Neural cell (in vitro differentiated cells): ENCODE measurements at regions not wholly inside any gene's neighbourhood (a gene's known extent, or its start where the extent isn't known, plus 50 kb on each side); places are given as distances from the start of the nearest gene placed in this dataset.

Experiments
- H2AFZ ChIP-seq: fragments of 200-600, 300-800 bp; sonication (generic), shearing (Covaris generic); 2 replicates; pipeline ENCODE4 v1.6.0; 2014; ENCODE audit warnings: low read depth, mild to moderate bottlenecking, antibody characterized with exemption, low read length, moderate library complexity
- H3F3A ChIP-seq: fragments of 200-600 bp; shearing (Covaris generic); 2 replicates; pipeline ENCODE4 v1.6.1; 2016; ENCODE audit warnings: mild to moderate bottlenecking, moderate library complexity, mixed read lengths, antibody characterized with exemption, low read length; ENCODE audit not compliant: insufficient read depth, poor library complexity, severe bottlenecking
- H3K27ac ChIP-seq: fragments of 200-600, 300-800 bp; sonication (generic), shearing (Covaris generic); 2 replicates; pipeline ENCODE4 v1.5.1; 2014; ENCODE audit warnings: mild to moderate bottlenecking, low read length, moderate library complexity
- H3K27me3 ChIP-seq: fragments of 300-800, 200-600 bp; sonication (generic), shearing (Covaris generic); 2 replicates; pipeline ENCODE4 v1.6.0; 2014; ENCODE audit warnings: mild to moderate bottlenecking, low read depth, low read length, moderate library complexity; ENCODE audit not compliant: insufficient read depth
- H3K36me3 ChIP-seq: fragments of 300-800, 200-600 bp; sonication (generic), shearing (Covaris generic); 2 replicates; pipeline ENCODE4 v1.5.1; 2014; ENCODE audit warnings: mild to moderate bottlenecking, antibody characterized with exemption, low read length, moderate library complexity; ENCODE audit not compliant: insufficient read depth
- H3K4me2 ChIP-seq: fragments of 300-800, 200-600 bp; sonication (generic), shearing (Covaris generic); 2 replicates; pipeline ENCODE4 v1.6.0; 2014; ENCODE audit warnings: mild to moderate bottlenecking, low read length
- H3K4me3 ChIP-seq: fragments of 300-800, 200-600 bp; sonication (generic), shearing (Covaris generic); 2 replicates; pipeline ENCODE4 v1.5.1; 2014; ENCODE audit warnings: mild to moderate bottlenecking, low read length, moderate library complexity
- H3K79me2 ChIP-seq: fragments of 200-600 bp; shearing (Covaris generic); replicated peaks from 2 replicates; pipeline ENCODE4 v1.6.0; 2014; ENCODE audit warnings: mild to moderate bottlenecking, low read length, moderate library complexity; ENCODE audit not compliant: insufficient read depth
- H3K9ac ChIP-seq: fragments of 300-800, 200-600 bp; sonication (generic), shearing (Covaris generic); 2 replicates; pipeline ENCODE4 v1.6.1; 2016; ENCODE audit warnings: mild to moderate bottlenecking, low read length, mixed read lengths
- H3K9me2 ChIP-seq: fragments of 200-600 bp; shearing (Covaris generic); 2 replicates; pipeline ENCODE4 v1.6.1; 2016; ENCODE audit warnings: mild to moderate bottlenecking, low read length, mixed read lengths; ENCODE audit not compliant: insufficient read depth
- H3K9me3 ChIP-seq: fragments of 200-600, 300-800 bp; sonication (generic), shearing (Covaris generic); 2 replicates; pipeline ENCODE4 v1.6.1; 2016; ENCODE audit warnings: mild to moderate bottlenecking, mixed run types, low read length, moderate library complexity, mixed read lengths
- H4K20me1 ChIP-seq: fragments of 200-600 bp; shearing (Covaris generic); 2 replicates; pipeline ENCODE4 v1.6.1; 2016; ENCODE audit warnings: mild to moderate bottlenecking, mixed run types; ENCODE audit not compliant: insufficient read depth
- EP300 ChIP-seq: fragments of 450-650 bp; conservative IDR thresholded peaks from 2 replicates; pipeline ENCODE4 v1.6.1; 2014; ENCODE audit warnings: antibody characterized with exemption, mild to moderate bottlenecking, moderate library complexity; ENCODE audit not compliant: poor library complexity, severe bottlenecking
- EZH2 ChIP-seq: fragments of 200-600, 300-800 bp; shearing (Covaris generic), sonication (generic); IDR thresholded peaks from 2 replicates; pipeline ENCODE4 v1.6.1; 2014; ENCODE audit warnings: antibody characterized with exemption, low read length, borderline replicate concordance, mild to moderate bottlenecking; ENCODE audit not compliant: insufficient read depth, poor library complexity, severe bottlenecking
- MXI1 ChIP-seq: fragments of 450-650 bp; conservative IDR thresholded peaks from 2 replicates; pipeline ENCODE4 v1.6.1; 2014; ENCODE audit warnings: antibody characterized with exemption, mild to moderate bottlenecking; ENCODE audit not compliant: poor library complexity, severe bottlenecking
- POLR2AphosphoS5 ChIP-seq: IDR thresholded peaks from 2 replicates; pipeline ENCODE4 v1.6.1; 2012
- RAD21 ChIP-seq: fragments of 450-650 bp; conservative IDR thresholded peaks from 2 replicates; pipeline ENCODE4 v1.6.1; 2014; ENCODE audit warnings: antibody characterized with exemption, mild to moderate bottlenecking, moderate library complexity
- REST ChIP-seq: IDR thresholded peaks from 2 replicates; pipeline ENCODE4 v1.6.1; 2012; ENCODE audit warnings: borderline replicate concordance
- SMC3 ChIP-seq: fragments of 450-650 bp; conservative IDR thresholded peaks from 2 replicates; pipeline ENCODE4 v1.6.1; 2014; ENCODE audit warnings: antibody characterized with exemption, mild to moderate bottlenecking, moderate library complexity; ENCODE audit not compliant: poor library complexity
- TAF1 ChIP-seq: IDR thresholded peaks from 2 replicates; pipeline ENCODE4 v1.6.1; 2012; ENCODE audit warnings: low read depth
- TF ChIP-seq, protein P1 (sequence below): fragments of 450-650 bp; IDR thresholded peaks from 2 replicates; pipeline ENCODE4 v1.5.1; 2014; ENCODE audit warnings: antibody characterized with exemption, mild to moderate bottlenecking, moderate library complexity; ENCODE audit not compliant: poor library complexity, severe bottlenecking

DNA sequence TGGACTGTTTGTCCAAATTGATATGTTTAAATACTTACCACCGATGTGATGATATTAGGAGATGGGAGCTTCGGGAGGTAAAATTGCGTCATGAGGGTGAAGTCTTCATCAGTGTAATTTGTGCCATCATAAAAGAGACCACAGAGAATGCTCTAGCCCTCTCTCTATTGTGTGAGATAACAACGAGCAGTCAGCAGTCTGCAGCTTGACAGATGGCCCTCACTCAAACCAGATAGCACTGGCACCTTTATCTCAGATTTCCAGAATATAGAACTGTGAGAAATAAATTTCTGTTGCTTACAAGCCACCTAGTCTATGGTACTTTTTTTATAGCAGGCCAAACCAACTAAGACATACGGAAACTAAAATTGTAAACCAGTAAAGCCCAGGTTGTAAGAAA, 1718.9 kb upstream of the MIR17HG start:
- Histone ChIP-seq H3K27ac (no peak overlapping the region), H3K4me3 (no peak overlapping the region), H3K4me2 (no peak overlapping the region), H4K20me1 (no peaks in the 10 kb centered on the region), H3F3A (no peaks in the 10 kb centered on the region), H2AFZ (no peak overlapping the region), H3K9me3 (no peaks in the 10 kb centered on the region), H3K79me2 (no peaks in the 10 kb centered on the region), H3K9ac (no peak overlapping the region), H3K27me3 (no peaks in the 10 kb centered on the region), H3K9me2 (no peaks in the 10 kb centered on the region), H3K36me3 (no peaks in the 10 kb centered on the region)
- TF ChIP-seq REST, result no peak
- no peak for TF ChIP-seq EZH2
- no peak for TF ChIP-seq EP300
- no peak for TF ChIP-seq POLR2AphosphoS5

- H3K27ac ChIP-seq, result no peak overlapping the region
- H3K27me3 ChIP-seq, result no peaks in the 10 kb centered on the region
- no peak overlapping the region for H3K4me2 ChIP-seq
- H3K79me2 ChIP-seq, result no peaks in the 10 kb centered on the region
- H3K4me3 ChIP-seq, result no peak overlapping the region
- no peaks in the 10 kb centered on the region for H3F3A ChIP-seq
- H3K9me3 ChIP-seq, result no peaks in the 10 kb centered on the region
- no peak for TF ChIP-seq TAF1
- TF ChIP-seq EP300, result no peak
- TF ChIP-seq EZH2, result no peak
- TF ChIP-seq MXI1, result no peak
- TF ChIP-seq, protein P1, sequence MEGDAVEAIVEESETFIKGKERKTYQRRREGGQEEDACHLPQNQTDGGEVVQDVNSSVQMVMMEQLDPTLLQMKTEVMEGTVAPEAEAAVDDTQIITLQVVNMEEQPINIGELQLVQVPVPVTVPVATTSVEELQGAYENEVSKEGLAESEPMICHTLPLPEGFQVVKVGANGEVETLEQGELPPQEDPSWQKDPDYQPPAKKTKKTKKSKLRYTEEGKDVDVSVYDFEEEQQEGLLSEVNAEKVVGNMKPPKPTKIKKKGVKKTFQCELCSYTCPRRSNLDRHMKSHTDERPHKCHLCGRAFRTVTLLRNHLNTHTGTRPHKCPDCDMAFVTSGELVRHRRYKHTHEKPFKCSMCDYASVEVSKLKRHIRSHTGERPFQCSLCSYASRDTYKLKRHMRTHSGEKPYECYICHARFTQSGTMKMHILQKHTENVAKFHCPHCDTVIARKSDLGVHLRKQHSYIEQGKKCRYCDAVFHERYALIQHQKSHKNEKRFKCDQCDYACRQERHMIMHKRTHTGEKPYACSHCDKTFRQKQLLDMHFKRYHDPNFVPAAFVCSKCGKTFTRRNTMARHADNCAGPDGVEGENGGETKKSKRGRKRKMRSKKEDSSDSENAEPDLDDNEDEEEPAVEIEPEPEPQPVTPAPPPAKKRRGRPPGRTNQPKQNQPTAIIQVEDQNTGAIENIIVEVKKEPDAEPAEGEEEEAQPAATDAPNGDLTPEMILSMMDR, result no peak
- TF ChIP-seq REST, result no peak
- TF ChIP-seq RAD21, result no peak
- TF ChIP-seq POLR2AphosphoS5, result no peak
- no peak for TF ChIP-seq SMC3
- H3K9me2 ChIP-seq, result no peaks in the 10 kb centered on the region
- no peak overlapping the region for H3K9ac ChIP-seq
- no peaks in the 10 kb centered on the region for H4K20me1 ChIP-seq
- H3K36me3 ChIP-seq, result no peaks in the 10 kb centered on the region
- no peak overlapping the region for H2AFZ ChIP-seq
These were observed 1697.3 kb upstream of the MIR17HG start for GRCh38 chr13:89650226-89650625.
